Activated B cell treated with CpG ODN at 0.5 μM for 24 hours (primary cell): ENCODE measurements at regions not wholly inside any gene's neighbourhood (a gene's known extent, or its start where the extent isn't known, plus 50 kb on each side); places are given as distances from the start of the nearest gene placed in this dataset.

ENCODE experiments used
- ATAC-seq: fragments of 200-7000 bp; cut with Tn5 transposase; one replicate; pipeline ENCODE4 v1.10.0; 2021; ENCODE audit warnings: low read depth, mild to moderate bottlenecking, moderate library complexity
- CTCF ChIA-PET: fragments of 350-600 bp; sonication (Branson Sonifier 250); formaldehyde crosslinking; loops from one replicate; lab custom pipeline; 2021; ENCODE audit warnings: antibody characterized with exemption; lab: Charles Lee
- POLR2A ChIA-PET: fragments of 350-600 bp; sonication (Branson Sonifier 250); formaldehyde crosslinking; loops from one replicate; lab custom pipeline; 2021; ENCODE audit warnings: antibody characterized with exemption; lab: Charles Lee
- DNase-seq: peaks from one replicate; pipeline ENCODE4 v3.0.0; 2022
- H3K27ac Mint-ChIP-seq: one replicate; pipeline ENCODE4 v1.8.0; 2020; ENCODE audit warnings: mixed read lengths
- H3K27me3 Mint-ChIP-seq: one replicate; pipeline ENCODE4 v1.8.0; 2021; ENCODE audit warnings: mixed read lengths
- H3K36me3 Mint-ChIP-seq: one replicate; pipeline ENCODE4 v1.8.0; 2021; ENCODE audit warnings: low read depth, mixed read lengths
- H3K4me1 Mint-ChIP-seq: one replicate; pipeline ENCODE4 v1.8.0; 2021; ENCODE audit warnings: mixed read lengths
- H3K4me3 Mint-ChIP-seq: one replicate; pipeline ENCODE4 v1.8.0; 2020; ENCODE audit warnings: mild to moderate bottlenecking, mixed read lengths
- H3K9me3 Mint-ChIP-seq: one replicate; pipeline ENCODE4 v1.8.0; 2020; ENCODE audit warnings: mixed read lengths
- intact Hi-C: fragments of 100-400 bp; cut with micrococcal nuclease; formaldehyde crosslinking; loops from one replicate; pipeline ENCODE4 v1.15.1; 2024
- TF ChIP-seq, protein P1 (sequence below): fragments of 200-600 bp; IDR thresholded peaks from one replicate; pipeline ENCODE4 v1.8.0; 2022; ENCODE audit warnings: antibody characterized with exemption, mild to moderate bottlenecking

- H3K4me1 Mint-ChIP-seq, result no peaks in the 10 kb centered on the region
- peaks cover 9% of the 10 kb centered on the region for H3K9me3 Mint-ChIP-seq
- POLR2A ChIA-PET, result no interaction called here
- TF ChIP-seq, protein P1, sequence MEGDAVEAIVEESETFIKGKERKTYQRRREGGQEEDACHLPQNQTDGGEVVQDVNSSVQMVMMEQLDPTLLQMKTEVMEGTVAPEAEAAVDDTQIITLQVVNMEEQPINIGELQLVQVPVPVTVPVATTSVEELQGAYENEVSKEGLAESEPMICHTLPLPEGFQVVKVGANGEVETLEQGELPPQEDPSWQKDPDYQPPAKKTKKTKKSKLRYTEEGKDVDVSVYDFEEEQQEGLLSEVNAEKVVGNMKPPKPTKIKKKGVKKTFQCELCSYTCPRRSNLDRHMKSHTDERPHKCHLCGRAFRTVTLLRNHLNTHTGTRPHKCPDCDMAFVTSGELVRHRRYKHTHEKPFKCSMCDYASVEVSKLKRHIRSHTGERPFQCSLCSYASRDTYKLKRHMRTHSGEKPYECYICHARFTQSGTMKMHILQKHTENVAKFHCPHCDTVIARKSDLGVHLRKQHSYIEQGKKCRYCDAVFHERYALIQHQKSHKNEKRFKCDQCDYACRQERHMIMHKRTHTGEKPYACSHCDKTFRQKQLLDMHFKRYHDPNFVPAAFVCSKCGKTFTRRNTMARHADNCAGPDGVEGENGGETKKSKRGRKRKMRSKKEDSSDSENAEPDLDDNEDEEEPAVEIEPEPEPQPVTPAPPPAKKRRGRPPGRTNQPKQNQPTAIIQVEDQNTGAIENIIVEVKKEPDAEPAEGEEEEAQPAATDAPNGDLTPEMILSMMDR, result no peak
- intact Hi-C loops, result no loop called here
- no peaks in the 10 kb centered on the region for H3K27me3 Mint-ChIP-seq
- H3K4me3 Mint-ChIP-seq, result no peak overlapping the region
- no peak for DNase-seq
- H3K27ac Mint-ChIP-seq, result no peak overlapping the region
- no peak for ATAC-seq
- no peaks in the 10 kb centered on the region for H3K36me3 Mint-ChIP-seq
- CTCF ChIA-PET, result no interaction called here
Measured at GRCh38 chr16:35564148-35564547, 2104.7 kb downstream of the TP53TG3F start.

GRCh38 chr16:35564889-35565288 is 2105.5 kb downstream of the TP53TG3F start:
- Mint-ChIP-seq H3K36me3 (no peaks in the 10 kb centered on the region), H3K9me3 (peaks cover 4% of the 10 kb centered on the region), H3K27me3 (no peaks in the 10 kb centered on the region), H3K4me1 (no peaks in the 10 kb centered on the region), H3K27ac (no peak overlapping the region), H3K4me3 (no peak overlapping the region)
- ChIA-PET CTCF (no interaction called here), POLR2A (no interaction called here)
- no peak for ATAC-seq
- TF ChIP-seq, protein P1, result no peak
- DNase-seq, result no peak
- intact Hi-C loops, result no loop called here

GRCh38 chr16:35565626-35566025 is 2106.2 kb downstream of the TP53TG3F start:
- peaks cover 9% of the 10 kb centered on the region for H3K9me3 Mint-ChIP-seq
- TF ChIP-seq, protein P1, result no peak
- intact Hi-C loops, result no loop called here
- DNase-seq (no peak), ATAC-seq (no peak)
- no peaks in the 10 kb centered on the region for H3K36me3 Mint-ChIP-seq
- no peaks in the 10 kb centered on the region for H3K27me3 Mint-ChIP-seq
- H3K27ac Mint-ChIP-seq, result no peak overlapping the region
- no peaks in the 10 kb centered on the region for H3K4me1 Mint-ChIP-seq
- POLR2A ChIA-PET, result no interaction called here
- H3K4me3 Mint-ChIP-seq, result no peak overlapping the region
- CTCF ChIA-PET, result no interaction called here

GRCh38 chr16:35569413-35569812 is 2110.0 kb downstream of the TP53TG3F start:
- Mint-ChIP-seq H3K27me3 (no peaks in the 10 kb centered on the region), H3K4me1 (no peaks in the 10 kb centered on the region), H3K36me3 (no peaks in the 10 kb centered on the region), H3K4me3 (no peak overlapping the region), H3K9me3 (peaks cover 18% of the 10 kb centered on the region), H3K27ac (no peak overlapping the region)
- intact Hi-C loops, result no loop called here
- no peak for ATAC-seq
- TF ChIP-seq, protein P1, result no peak
- ChIA-PET POLR2A (no interaction called here), CTCF (no interaction called here)
- no peak for DNase-seq

- H3K27me3 Mint-ChIP-seq, result no peaks in the 10 kb centered on the region
- DNase-seq (no peak), ATAC-seq (no peak)
- H3K27ac Mint-ChIP-seq, result no peak overlapping the region
- ChIA-PET POLR2A (no interaction called here), CTCF (no interaction called here)
- H3K4me3 Mint-ChIP-seq, result no peak overlapping the region
- TF ChIP-seq, protein P1, result no peak
- H3K36me3 Mint-ChIP-seq, result no peaks in the 10 kb centered on the region
- no peaks in the 10 kb centered on the region for H3K4me1 Mint-ChIP-seq
- peaks cover 14% of the 10 kb centered on the region for H3K9me3 Mint-ChIP-seq
- intact Hi-C loops, result no loop called here
Measured at GRCh38 chr16:35570946-35571345, 2111.5 kb downstream of the TP53TG3F start.
